ENCODE measurements at regions not wholly inside any gene's neighbourhood (a gene's known extent, or its start where the extent isn't known, plus 50 kb on each side); places are given as distances from the start of the nearest gene placed in this dataset.

DNA sequence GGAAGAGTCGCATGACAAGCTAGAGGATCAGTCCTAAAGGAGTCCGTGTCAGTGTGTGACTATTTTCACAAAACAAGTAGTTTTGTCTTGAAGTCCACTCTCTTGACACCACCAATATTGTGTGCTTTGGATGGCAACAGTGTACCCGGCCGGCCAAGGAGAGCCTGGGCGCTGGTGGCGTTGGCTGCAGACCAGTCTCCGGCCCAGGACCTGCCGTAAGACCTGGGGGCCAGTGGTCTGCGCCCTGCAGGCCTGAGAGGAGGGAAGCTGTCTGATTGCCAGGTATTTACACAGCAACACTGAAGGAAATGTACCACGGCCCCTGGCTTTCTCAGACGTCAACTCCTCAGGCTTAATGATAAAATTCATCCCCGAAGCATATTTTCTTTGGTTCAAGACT lies 472.4 kb upstream of the SALL3 start:
- no peak for TF ChIP-seq CTCF (IDR thresholded peaks at IDR 0.05)
- TF ChIP-seq POLR2A (IDR thresholded peaks at IDR 0.05): no peak
